ENCODE measurements at regions not wholly inside any gene's neighbourhood (a gene's known extent, or its start where the extent isn't known, plus 50 kb on each side); places are given as distances from the start of the nearest gene placed in this dataset.

- TF ChIP-seq CTCF (IDR thresholded peaks at IDR 0.05) = no peak
- no peak for TF ChIP-seq POLR2AphosphoS5 (IDR thresholded peaks at IDR 0.05; ENCODE audit: insufficient read depth in 1 of 2, low read depth in 1 of 2)
These were observed 811.0 kb upstream of the ALCAM start for GRCh38 chr3:104555728-104556127.
